GM21360 (cell line): ENCODE measurements at regions not wholly inside any gene's neighbourhood (a gene's known extent, or its start where the extent isn't known, plus 50 kb on each side); places are given as distances from the start of the nearest gene placed in this dataset.

Experiments used
- ATAC-seq: cut with Tn5 transposase; IDR thresholded peaks from one replicate; pipeline ENCODE4 v1.9.1; 2021; ENCODE audit warnings: mild to moderate bottlenecking, moderate library complexity; ENCODE audit not compliant: unreplicated experiment

DNA sequence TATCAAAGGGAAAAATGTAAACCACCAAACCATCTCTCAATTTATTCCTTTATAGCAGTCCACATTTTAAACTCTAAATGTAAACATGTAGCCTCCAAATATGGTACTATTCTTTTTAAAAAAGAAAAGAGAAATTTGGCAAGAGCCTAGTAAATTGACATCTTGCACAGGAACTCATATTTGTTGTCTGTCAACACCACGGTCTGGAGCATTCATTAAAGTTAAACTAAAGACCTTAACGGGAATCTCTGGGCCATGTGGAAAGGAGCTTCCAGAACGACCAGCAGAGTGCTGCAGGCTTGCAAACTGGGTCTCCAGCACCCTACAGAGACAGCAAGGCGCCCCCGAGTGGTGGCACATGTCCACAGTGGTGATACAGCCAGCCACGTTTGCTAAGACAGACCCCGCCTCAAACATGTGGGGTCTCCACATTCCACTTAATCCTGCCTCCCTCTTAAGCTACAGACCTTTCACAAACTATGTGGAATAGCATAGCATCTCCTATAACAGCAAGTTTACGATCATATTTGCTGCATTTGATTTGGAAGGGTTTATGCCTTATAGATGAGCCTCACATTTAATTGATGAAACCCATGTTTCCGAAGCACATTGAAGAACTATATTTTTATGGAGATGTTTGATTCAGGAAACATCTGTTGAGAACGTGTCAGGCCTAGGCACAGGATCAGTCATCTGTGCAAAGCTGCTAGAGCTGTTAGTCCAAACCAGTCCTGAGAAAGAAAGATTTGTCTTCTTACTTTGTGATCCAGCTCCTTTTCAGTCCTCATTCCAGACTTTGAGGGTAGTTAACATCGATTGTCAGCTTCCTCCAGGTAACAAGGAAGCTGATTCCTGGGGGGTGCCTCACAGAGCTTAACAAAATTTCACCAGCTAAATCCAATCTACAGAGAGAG, 96.4 kb upstream of the BACE2 start:
- no peak for ATAC-seq

DNA sequence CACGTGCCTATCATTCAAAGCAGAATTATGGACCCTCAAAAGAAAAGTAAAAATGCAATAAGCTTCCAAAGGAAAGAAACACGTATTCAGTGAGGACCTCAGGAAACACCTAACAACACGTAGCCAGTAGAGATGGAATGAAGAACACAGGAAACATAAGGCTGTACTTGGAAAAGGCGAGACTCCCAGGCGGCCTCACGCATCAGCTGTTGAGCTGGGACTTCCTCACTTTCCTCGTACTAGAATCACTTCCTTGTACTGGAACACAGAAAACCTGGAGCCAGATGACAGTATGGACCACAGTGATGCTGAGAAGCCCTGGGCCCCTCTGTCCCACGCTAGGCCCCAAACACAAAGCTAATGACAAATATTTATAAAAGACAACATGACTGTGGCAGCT, 94.4 kb upstream of the BACE2 start:
- no peak for ATAC-seq

DNA sequence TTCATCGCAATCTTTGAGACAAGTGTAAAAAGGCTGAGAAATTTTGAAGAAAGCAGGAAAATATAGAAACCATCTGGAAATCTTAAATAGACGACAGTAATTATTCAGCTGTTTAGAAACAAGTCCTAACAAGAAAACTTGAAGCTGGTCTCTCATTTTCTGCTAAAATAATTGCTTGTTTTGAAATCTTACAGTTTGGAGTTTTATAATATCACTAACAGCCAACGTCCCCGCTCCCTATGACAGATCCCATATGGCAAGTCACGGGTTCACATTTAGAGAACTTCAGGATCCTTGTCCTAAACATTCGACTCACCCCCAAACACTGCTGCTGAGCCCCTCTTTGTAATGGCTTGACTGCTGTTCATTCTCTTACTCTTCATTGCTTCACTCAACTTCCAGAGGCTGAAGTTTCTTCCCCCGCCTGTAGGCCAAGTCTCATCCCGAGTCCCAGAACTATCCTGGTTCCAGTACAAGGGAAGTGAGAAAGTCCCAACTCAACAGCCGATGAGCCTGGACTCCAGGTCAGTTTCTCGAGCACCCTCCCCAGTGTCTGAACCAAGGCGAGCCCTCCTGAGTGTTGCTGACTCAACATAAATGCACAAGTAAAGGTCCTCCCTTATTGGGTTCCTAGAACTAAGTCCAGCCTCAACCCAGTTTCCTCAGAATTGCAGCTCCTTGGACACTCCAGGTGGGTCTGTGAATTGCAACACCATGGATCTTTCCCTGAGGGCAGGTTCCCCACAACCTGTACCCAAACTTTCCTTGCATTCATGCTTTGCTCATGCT, 93.4 kb upstream of the BACE2 start:
- ATAC-seq = no peak

DNA sequence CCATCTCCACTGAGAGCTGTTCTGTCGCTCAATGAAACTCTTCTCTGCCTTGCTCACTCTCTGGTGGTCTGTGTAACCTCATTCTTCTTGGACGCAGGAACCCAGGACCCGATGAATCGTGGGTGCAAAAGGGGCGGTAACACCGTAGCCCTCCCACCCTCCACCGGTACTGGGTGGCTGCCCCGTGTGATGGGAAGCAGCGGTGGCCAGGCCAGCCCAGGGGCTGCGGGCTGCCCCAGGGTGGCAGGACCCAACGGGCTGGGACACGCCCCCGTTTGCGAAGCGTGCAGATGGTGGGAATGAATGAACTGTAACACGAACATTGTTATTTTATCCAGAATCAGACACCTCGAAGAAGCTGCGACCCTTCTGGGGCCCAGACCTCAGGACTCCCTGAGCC, 92.3 kb upstream of the BACE2 start:
- no peak for ATAC-seq

DNA sequence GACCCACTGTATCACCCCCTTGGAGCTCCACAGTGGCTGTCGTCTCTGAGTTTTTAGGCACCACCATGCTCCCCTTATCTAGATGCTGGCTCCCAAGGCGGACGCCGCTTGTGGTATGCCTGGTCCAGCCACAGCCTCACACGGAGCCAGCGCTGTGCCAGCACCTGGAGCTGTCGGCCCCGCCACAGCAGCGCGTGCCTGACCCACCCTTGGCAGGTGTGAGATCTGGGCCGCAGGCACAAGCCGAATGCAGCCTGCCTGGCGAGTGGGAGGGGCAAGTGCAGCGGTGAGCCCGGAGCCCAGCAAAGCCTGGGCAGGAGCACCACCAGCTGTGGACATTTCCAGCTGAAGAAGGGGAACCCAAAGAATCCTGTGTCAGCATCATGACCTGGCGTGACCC, 91.9 kb upstream of the BACE2 start:
- no peak for ATAC-seq

DNA sequence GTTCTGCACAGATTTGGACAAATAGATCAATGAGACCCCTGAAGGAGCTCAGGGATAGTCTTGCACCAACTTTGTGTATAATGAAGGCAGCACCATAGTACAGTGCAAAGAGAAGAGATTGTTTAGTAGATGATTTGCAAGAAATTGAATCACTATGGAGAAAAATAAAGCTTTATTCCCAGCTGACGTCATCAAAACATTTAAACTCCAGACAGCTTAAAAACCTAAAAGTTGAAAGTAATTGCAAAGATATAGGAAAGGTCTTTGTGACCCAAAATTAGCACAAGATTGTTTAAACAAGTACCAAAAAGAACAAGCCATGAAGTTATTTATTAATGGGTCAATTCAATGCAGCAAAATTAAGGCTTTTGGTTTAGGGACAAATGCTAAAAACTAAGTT, 88.8 kb upstream of the BACE2 start:
- ATAC-seq = no peak

DNA sequence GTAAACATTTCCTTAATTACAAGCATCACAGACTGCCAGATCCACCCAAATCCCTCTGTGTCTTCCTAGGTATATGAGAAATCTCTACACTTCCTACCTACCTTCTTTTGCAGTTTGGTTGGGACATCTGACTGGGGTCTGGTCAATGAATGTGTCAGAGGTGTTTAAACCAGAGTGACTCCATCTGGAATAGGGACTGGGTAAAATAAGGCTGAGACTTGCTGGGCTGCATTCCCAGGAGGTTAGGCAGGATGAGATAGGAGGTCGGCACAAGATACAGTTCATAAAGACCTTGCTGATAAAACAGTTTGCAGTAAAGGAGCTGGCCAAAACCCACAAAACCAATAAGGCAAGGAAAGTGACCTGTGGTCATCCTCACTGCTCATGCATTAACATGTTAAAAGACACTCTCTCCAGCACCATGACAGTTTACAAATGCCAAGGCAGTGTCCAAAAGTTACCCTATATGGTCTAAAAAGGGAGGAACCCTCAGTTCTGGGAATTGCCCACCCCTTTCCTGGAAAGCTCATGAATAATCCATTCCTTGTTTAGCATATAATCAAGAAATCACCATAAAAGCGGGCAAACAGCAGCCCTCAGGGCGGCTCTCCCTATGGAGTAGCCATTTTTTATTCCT, 87.4 kb upstream of the BACE2 start:
- no peak for ATAC-seq

DNA sequence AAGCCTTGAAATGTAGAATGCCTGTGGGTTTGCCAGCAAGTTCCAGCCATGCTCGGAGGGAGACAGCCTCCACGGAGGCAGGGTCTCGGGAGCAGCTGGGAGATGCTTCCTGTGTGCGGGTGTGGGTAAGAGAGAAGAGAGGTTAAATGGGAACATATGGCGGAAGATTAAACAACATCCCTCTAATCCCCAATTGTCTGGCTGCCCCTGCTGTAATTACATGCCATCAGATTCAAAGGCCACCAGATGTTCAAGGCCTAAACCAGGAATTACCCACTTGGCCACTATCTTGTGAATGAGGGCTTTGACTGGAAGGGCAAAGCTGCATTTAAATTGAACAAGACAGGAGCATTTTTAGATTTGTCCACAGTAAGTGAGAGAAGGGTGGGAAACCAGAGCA, 81.4 kb upstream of the BACE2 start:
- ATAC-seq = no peak

DNA sequence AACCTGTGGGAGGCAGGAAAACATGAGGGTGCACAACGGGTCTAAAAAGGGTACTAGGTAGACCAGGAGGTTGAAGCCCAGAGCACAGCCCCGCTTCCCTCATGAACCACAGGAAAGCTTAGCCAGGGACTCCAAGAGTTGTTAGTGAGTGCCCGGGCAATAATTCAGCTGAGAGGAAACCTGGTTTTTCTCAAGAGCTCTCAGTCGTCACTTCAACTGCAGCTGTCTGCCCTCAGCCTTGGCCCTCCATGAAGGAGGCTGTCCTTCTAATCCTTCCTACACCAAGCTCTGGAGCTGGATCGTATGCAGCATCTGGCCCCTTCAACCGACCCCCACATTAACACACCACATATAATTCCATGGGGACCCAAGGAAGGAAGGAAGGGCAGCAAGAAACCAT, 77.0 kb upstream of the BACE2 start:
- ATAC-seq = no peak

DNA sequence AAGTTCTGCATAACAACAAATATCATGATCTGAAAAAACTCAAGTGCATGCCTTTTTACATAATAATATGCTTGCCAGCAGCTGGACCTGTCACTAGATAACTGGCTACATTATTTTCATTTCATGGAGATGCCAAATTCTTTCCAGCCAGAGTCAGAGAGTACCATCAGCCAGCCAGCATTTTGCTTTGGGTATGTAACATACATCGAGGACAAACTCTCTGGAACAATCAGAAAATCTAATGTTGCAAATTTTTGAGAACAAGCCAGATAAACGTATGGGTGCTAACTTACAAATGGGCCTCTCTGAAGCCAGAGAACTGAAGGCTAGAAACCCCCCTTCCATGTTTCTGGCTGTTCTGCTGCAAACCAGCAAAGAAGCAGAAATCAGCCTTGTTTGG, 76.3 kb upstream of the BACE2 start:
- ATAC-seq = no peak

DNA sequence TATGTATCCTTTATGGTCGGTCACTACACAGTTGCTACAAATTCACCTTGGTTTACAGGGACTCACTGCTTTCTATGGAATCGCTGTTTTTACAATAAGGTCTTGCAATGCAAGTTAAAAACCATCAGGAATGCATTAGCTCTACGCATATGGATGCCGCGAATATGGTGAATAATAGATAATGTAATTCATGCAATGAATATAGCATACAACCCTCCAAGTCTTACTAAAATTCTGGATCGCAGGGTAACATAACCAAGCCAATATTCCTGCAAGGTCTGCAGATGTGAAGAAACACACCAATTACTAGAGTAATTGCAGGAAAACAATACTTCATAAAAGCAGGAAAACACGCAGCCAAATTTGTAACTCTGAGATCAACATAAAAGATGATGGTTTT, 75.6 kb upstream of the BACE2 start:
- no peak for ATAC-seq

DNA sequence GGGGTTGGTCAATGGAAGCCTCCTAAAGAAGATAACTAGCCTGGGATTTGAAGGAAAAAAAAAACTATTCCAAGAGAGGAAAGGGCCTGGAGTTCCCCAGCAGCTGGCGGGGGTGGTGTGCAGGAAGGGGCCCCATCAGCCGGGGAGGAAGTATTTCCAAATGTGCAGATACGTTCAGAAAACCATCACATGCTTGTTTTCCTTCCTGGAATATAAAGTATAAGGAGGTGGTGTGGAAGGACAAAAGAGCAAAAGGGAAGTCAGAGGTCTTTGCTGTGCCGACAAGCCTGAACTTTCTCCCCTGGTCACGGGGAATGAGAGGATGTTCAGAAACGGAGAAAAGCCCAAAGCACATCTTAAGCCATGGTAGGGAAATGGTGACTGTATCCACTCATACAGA, 72.0 kb upstream of the BACE2 start:
- no peak for ATAC-seq

DNA sequence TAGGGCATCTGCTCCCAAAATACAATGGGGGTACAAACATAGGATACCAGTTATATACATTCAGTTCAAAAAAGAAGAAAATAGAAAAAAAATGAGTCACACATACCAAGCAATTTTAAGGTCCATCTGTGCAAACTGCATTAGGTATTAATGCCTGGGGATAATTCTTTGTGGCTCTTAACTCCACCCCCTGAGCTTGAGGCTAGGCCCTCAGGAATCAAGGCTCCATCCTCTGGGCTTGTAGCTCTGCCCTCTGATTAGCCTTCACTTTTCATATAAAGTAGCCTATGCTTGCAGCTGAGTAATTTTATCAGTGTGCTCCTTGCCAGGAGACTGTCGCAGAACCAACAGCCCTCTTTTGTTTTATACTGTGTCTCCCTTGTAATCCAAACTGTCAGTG, 69.9 kb upstream of the BACE2 start:
- ATAC-seq = no peak

DNA sequence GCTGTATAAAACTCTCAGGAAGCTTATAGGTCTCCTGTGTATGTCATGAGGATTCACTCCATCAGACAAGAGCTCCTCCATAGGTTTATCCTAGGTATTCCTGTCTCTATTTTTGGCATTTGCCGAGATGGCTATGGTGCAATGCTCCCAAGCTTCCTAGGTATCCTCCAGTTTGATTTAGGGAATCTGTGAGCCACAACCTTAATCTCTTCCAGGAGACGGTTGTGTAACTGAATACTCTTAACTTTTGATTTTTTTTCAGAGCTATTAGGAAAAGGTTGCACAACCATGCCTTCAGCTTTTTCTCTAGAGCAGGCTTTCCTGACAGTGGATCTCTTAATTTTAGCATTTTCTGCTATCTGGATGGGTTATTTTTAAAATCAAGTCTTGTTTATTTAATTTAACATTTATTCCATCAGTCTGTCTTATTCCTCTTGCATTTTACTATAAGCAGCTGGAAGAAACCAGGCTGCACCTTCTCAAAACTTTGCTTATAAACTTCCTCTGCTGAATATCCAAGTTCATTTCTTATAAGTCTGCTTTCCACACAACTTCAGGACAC, 69.4 kb upstream of the BACE2 start:
- no peak for ATAC-seq

DNA sequence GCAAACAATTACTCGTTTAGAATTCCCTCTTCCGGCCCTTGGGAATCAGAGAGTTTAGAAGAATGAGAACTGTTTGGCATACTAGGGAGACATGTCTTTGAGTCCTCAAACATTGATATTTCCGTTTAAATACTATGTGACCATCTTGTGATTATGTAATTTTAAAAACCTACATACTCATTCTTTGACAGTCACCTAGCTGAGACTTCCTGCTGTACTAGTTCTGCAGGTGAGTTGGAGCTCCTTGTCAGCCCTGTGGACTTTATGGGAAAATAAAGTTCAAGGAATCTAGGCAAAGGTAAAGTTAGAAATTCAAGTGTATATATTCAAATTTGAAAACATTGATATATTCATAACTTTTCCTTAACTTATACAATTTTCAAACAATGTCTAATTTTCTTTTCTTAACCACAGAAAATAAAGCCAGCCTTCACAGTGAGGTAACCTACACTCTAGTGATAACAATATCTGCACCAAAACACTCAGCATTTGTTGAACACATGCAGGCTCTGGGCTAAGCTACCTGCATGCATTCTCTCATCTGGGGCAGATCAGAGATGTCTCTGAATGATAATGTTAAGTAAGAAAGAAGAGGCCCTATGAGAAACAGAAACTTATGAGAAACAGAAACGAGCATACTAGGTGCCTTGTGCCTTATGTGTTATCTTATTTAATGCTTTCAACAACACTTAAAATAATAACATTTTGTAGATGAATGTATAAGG, 67.0 kb upstream of the BACE2 start:
- no peak for ATAC-seq

DNA sequence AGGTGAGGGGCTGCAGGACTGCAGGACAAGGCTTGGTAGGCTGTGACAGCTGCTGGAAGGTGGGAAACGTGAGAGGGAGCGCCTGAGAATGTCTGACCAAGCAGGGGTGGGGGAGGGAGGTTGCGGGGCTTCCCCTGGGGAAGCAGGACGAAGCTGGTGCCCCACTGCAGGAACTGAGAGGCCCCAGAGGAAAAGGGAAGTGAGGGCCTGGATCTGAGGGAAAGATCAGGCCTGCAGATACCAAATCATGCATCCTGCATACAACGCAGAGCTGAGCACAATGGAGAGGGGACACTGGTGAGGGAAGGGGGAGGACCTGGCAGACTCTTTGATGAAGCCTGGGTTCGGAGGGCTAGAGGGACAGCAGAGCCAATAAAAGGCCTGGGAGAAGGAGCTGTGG, 65.7 kb upstream of the BACE2 start:
- no peak for ATAC-seq

DNA sequence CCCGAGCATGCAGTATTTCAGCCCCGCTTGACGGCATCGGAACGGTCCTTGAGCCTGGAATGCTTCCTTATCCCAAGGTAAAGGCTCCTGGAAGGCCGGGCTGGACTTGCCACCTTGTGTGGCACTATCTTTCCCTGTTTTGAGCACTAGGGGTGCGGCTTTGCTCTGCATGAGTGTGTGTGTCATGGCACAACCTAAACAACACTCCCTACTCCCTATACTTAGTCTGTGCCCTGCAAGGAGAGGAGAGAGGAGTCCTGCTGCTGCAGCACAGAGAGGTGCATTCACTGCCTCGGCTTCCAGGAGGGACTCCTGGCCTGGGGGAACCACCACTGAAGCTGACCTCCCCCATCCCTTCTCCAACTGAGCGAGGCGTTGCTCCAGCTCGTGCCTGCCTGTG, 60.4 kb upstream of the BACE2 start:
- ATAC-seq = no peak

DNA sequence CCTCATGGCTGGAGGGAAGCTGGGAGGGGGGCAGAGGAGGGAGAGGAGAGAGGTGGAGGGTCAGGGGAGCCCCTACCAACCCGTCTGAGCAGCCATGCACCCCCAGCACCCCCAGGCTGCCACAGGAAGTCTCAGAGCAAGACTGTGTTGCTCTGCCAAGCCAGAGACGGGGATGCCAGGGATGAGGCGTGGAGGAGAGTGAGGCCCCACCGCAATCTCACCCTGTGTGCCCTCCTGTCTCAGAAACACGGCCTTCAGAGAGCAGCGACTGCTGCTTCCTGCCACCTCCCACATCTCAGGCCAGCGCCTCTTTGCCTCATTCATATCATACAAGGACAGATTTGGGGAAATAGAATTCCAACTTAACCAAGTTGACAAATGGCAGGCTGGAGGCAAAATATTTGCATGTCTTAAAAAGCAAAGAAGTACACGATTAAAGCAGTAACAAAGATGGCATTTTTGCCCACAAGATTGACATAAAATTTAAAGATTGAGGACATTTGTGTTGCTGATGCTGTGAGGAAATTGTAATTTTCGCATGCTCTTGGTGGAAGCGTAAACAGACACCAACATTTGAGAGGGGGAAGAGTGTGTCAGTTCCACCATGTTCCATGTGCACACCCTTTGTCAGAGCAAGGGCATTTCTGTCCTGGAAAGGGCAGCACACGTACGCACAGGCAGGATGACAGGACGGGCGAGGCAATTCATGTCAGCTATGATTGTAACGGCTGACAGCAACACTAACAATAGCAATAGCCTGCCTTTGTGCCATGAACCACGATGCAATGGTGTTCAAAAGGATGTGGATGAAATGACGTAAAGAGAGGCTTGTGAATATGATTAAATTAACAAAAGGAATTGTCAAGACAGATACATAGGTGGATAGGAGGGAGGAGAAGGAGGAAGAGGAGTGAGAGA, 59.0 kb upstream of the BACE2 start:
- ATAC-seq = no peak

DNA sequence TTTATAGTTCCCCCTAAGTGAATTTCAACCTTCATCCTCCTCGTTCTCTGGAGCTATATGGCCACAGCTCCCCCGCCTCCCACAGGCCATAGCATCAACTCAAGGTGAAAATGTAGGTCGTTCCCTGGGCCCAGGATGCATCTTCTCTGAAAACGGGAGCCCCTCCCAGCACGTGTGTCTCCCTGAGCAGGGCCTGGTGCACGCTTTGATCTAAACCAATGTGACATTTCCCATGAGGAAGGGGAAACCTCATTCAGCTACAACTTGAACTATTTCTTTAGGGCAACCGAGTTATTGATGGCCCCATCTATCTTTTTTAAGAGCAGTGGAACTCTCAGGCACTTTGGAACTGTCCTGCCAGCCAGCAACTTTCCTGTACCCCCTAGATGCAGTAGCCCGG, 57.8 kb upstream of the BACE2 start:
- ATAC-seq = no peak

DNA sequence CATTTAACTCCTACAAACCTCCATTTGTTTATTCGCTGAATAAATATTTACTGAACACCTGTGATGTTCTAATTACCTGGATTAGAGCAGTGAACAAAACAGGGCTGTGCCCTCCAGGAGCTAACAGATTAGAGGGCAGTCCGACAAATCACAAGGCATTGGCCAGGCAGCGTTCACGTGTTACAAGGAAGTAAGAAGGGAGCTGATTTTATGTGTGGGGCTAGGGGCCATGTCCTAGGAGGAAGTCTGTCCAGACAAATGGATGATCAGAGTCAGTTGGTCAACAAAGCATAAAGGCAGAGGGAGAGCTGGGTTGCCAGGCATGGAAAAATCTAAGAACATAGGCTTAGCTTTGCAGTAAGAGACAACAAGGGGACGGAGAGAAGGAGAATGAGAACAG, 57.3 kb upstream of the BACE2 start:
- ATAC-seq = no peak
